ENCODE measurements at regions not wholly inside any gene's neighbourhood (a gene's known extent, or its start where the extent isn't known, plus 50 kb on each side); places are given as distances from the start of the nearest gene placed in this dataset.

- H2AFZ ChIP-seq, result no peak overlapping the region
- no peaks in the 10 kb centered on the region for H3K4me1 ChIP-seq (ENCODE audit: insufficient read depth)
- H3K79me2 ChIP-seq (ENCODE audit: insufficient read depth), result no peaks in the 10 kb centered on the region
- H3K27ac ChIP-seq, result no peak overlapping the region
- no peak overlapping the region for H3K9ac ChIP-seq
- no peaks in the 10 kb centered on the region for H3K36me3 ChIP-seq (ENCODE audit: low read depth)
- H3K9me3 ChIP-seq (ENCODE audit: low read depth), result no peaks in the 10 kb centered on the region
- H3F3A ChIP-seq (ENCODE audit: insufficient read depth), result no peaks in the 10 kb centered on the region
- in situ Hi-C loops (cut with MboI), result no loop called here
- no peaks in the 10 kb centered on the region for H3K27me3 ChIP-seq (replicated peaks; ENCODE audit: insufficient read depth)
- no peak overlapping the region for H3K4me2 ChIP-seq (ENCODE audit: unreplicated experiment)
- H3K9me2 ChIP-seq (ENCODE audit: insufficient read depth), result no peaks in the 10 kb centered on the region
- no peaks in the 10 kb centered on the region for H4K20me1 ChIP-seq (ENCODE audit: insufficient read depth)
- no peak for DNase-seq
- TF ChIP-seq EZH2phosphoT487 (IDR thresholded peaks at IDR 0.05; ENCODE audit: insufficient read depth, low read depth) (no peak), EZH2 (IDR thresholded peaks at IDR 0.05; ENCODE audit: insufficient read depth, poor library complexity, severe bottlenecking) (no peak)
- H3K4me3 ChIP-seq, result no peak overlapping the region
These were observed 1514.2 kb downstream of the MRPL39 start for GRCh38 chr21:24093032-24093431.

- no peak overlapping the region for H3K9ac ChIP-seq
- H3K27ac ChIP-seq, result no peak overlapping the region
- DNase-seq, result no peak
- H3K9me3 ChIP-seq (ENCODE audit: low read depth), result no peaks in the 10 kb centered on the region
- H3K4me1 ChIP-seq (ENCODE audit: insufficient read depth), result no peaks in the 10 kb centered on the region
- H3F3A ChIP-seq (ENCODE audit: insufficient read depth), result no peaks in the 10 kb centered on the region
- H4K20me1 ChIP-seq (ENCODE audit: insufficient read depth), result no peaks in the 10 kb centered on the region
- no peak overlapping the region for H2AFZ ChIP-seq
- in situ Hi-C loops (cut with MboI), result no loop called here
- no peaks in the 10 kb centered on the region for H3K27me3 ChIP-seq (replicated peaks; ENCODE audit: insufficient read depth)
- H3K36me3 ChIP-seq (ENCODE audit: low read depth), result no peaks in the 10 kb centered on the region
- TF ChIP-seq EZH2 (IDR thresholded peaks at IDR 0.05; ENCODE audit: insufficient read depth, poor library complexity, severe bottlenecking), result no peak
- TF ChIP-seq EZH2phosphoT487 (IDR thresholded peaks at IDR 0.05; ENCODE audit: insufficient read depth, low read depth), result no peak
- H3K9me2 ChIP-seq (ENCODE audit: insufficient read depth), result no peaks in the 10 kb centered on the region
- no peaks in the 10 kb centered on the region for H3K79me2 ChIP-seq (ENCODE audit: insufficient read depth)
- H3K4me2 ChIP-seq (ENCODE audit: unreplicated experiment), result no peak overlapping the region
- no peak overlapping the region for H3K4me3 ChIP-seq
These were observed 1531.1 kb downstream of the MRPL39 start for GRCh38 chr21:24076179-24076578.

GRCh38 chr21:24055696-24056095, 1551.6 kb downstream of the MRPL39 start:
- in situ Hi-C loops (cut with MboI), result no loop called here
- H3K9ac ChIP-seq, result no peak overlapping the region
- H3K9me3 ChIP-seq (ENCODE audit: low read depth), result peaks cover 8% of the 10 kb centered on the region
- H3K36me3 ChIP-seq (ENCODE audit: low read depth), result no peaks in the 10 kb centered on the region
- no peaks in the 10 kb centered on the region for H3K27me3 ChIP-seq (replicated peaks; ENCODE audit: insufficient read depth)
- H3K9me2 ChIP-seq (ENCODE audit: insufficient read depth), result no peaks in the 10 kb centered on the region
- no peak for DNase-seq
- H4K20me1 ChIP-seq (ENCODE audit: insufficient read depth), result no peaks in the 10 kb centered on the region
- no peaks in the 10 kb centered on the region for H3F3A ChIP-seq (ENCODE audit: insufficient read depth)
- H3K4me1 ChIP-seq (ENCODE audit: insufficient read depth), result no peaks in the 10 kb centered on the region
- no peak overlapping the region for H3K27ac ChIP-seq
- TF ChIP-seq EZH2 (IDR thresholded peaks at IDR 0.05; ENCODE audit: insufficient read depth, poor library complexity, severe bottlenecking) (no peak), EZH2phosphoT487 (IDR thresholded peaks at IDR 0.05; ENCODE audit: insufficient read depth, low read depth) (no peak)
- H2AFZ ChIP-seq, result no peak overlapping the region
- WGBS, 2 experiments (ENCODE audit: low coverage in 1 of 2, low lambda C conversion rate in 2 of 2, missing lambda C conversion rate in 2 of 2), result 14 to 16% methylated on average over 3 of the region's 3 CpGs
- H3K4me2 ChIP-seq (ENCODE audit: unreplicated experiment), result no peak overlapping the region
- H3K4me3 ChIP-seq, result no peak overlapping the region
- H3K79me2 ChIP-seq (ENCODE audit: insufficient read depth), result no peaks in the 10 kb centered on the region

- Histone ChIP-seq H3K27me3 (replicated peaks; ENCODE audit: insufficient read depth) (no peaks in the 10 kb centered on the region), H3K27ac (no peak overlapping the region), H3K9me3 (ENCODE audit: low read depth) (no peaks in the 10 kb centered on the region), H2AFZ (no peak overlapping the region), H3K4me3 (no peak overlapping the region), H3K4me2 (ENCODE audit: unreplicated experiment) (no peak overlapping the region), H3K36me3 (ENCODE audit: low read depth) (no peaks in the 10 kb centered on the region), H3K4me1 (ENCODE audit: insufficient read depth) (no peaks in the 10 kb centered on the region), H3K9me2 (ENCODE audit: insufficient read depth) (no peaks in the 10 kb centered on the region), H4K20me1 (ENCODE audit: insufficient read depth) (no peaks in the 10 kb centered on the region), H3F3A (ENCODE audit: insufficient read depth) (no peaks in the 10 kb centered on the region), H3K9ac (no peak overlapping the region), H3K79me2 (ENCODE audit: insufficient read depth) (no peaks in the 10 kb centered on the region)
- TF ChIP-seq EZH2phosphoT487 (IDR thresholded peaks at IDR 0.05; ENCODE audit: insufficient read depth, low read depth), result no peak
- TF ChIP-seq EZH2 (IDR thresholded peaks at IDR 0.05; ENCODE audit: insufficient read depth, poor library complexity, severe bottlenecking), result no peak
- in situ Hi-C loops (cut with MboI), result no loop called here
- WGBS, 2 experiments (ENCODE audit: low coverage in 1 of 2, low lambda C conversion rate in 2 of 2, missing lambda C conversion rate in 2 of 2), result 5 to 8% methylated on average over 2 of the region's 2 CpGs
- no peak for DNase-seq
These were observed 1557.0 kb downstream of the MRPL39 start for GRCh38 chr21:24050231-24050630.

GRCh38 chr21:24046829-24047443, 1560.3 kb downstream of the MRPL39 start:
- no peaks in the 10 kb centered on the region for H4K20me1 ChIP-seq (ENCODE audit: insufficient read depth)

More at GRCh38 chr21:24046829-24047443, 1560.3 kb downstream of the MRPL39 start:
- Histone ChIP-seq H3K4me2 (ENCODE audit: unreplicated experiment) (no peak overlapping the region), H2AFZ (no peak overlapping the region), H3K4me3 (no peak overlapping the region), H3F3A (ENCODE audit: insufficient read depth) (no peaks in the 10 kb centered on the region), H3K79me2 (ENCODE audit: insufficient read depth) (no peaks in the 10 kb centered on the region), H3K9me2 (ENCODE audit: insufficient read depth) (no peaks in the 10 kb centered on the region), H3K27me3 (replicated peaks; ENCODE audit: insufficient read depth) (no peaks in the 10 kb centered on the region), H3K27ac (no peak overlapping the region), H3K36me3 (ENCODE audit: low read depth) (no peaks in the 10 kb centered on the region), H3K4me1 (ENCODE audit: insufficient read depth) (no peaks in the 10 kb centered on the region), H3K9ac (no peak overlapping the region), H3K9me3 (ENCODE audit: low read depth) (no peaks in the 10 kb centered on the region)
- in situ Hi-C loops (cut with MboI), result no loop called here
- DNase-seq, result no peak
- 42 to 57% methylated on average over 6 of the region's 6 CpGs for WGBS, 2 experiments (ENCODE audit: low coverage in 1 of 2, low lambda C conversion rate in 2 of 2, missing lambda C conversion rate in 2 of 2)
- TF ChIP-seq EZH2 (IDR thresholded peaks at IDR 0.05; ENCODE audit: insufficient read depth, poor library complexity, severe bottlenecking) (no peak), EZH2phosphoT487 (IDR thresholded peaks at IDR 0.05; ENCODE audit: insufficient read depth, low read depth) (no peak)

All from GM23248 (cell line).